ENCODE measurements at regions not wholly inside any gene's neighbourhood (a gene's known extent, or its start where the extent isn't known, plus 50 kb on each side); places are given as distances from the start of the nearest gene placed in this dataset.

DNA sequence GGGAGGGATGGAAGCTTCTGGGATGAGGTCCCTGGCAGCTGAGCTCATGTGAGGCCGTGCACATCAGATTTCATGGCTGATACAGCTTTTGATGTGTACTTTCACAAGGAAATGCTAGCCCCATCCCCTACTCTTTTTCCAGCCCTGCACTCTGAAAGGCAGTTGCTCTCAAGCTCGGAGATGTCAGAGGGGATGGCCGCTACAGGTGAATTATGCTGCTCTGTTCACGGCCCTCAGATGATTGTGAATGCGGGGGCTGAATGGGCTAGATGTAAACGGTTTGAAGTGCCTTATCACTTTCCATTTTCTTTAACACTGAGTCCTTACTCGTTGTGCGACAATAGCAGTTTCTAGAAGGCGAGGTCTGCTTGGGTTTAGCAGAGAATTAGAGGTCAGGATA lies 88.0 kb upstream of the RASGRF1 start:
- TF ChIP-seq ZNF770 (CRISPR knock-in tag; IDR thresholded peaks at IDR 0.05) (no peak), ZNF331 (CRISPR knock-in tag; IDR thresholded peaks at IDR 0.05) (no peak), POLR2A (IDR thresholded peaks at IDR 0.05; ENCODE audit: insufficient read depth in 1 of 2, low read depth in 2 of 2, low read length in 2 of 2) (no peak), TCF12 (IDR thresholded peaks at IDR 0.05) (no peak), TCF12 (CRISPR knock-in tag; IDR thresholded peaks at IDR 0.05) (no peak), HCFC1 (IDR thresholded peaks at IDR 0.05; ENCODE audit: low read depth, low read length) (no peak)

Measured in HepG2 (cell line).